Psoas muscle (tissue), 7 donors: ENCODE measurements at regions not wholly inside any gene's neighbourhood (a gene's known extent, or its start where the extent isn't known, plus 50 kb on each side); places are given as distances from the start of the nearest gene placed in this dataset.
A peak's percentile ranks its signal among the peaks of the same experiment; 100 is the strongest.

Experiments used
- ATAC-seq, 4 donors: fragments of 200-7000 bp; cut with Tn5 transposase; one replicate each; pipeline ENCODE4 v1.9.1; 2020; ENCODE audit warnings: moderate library complexity in 3 of 4, mild to moderate bottlenecking in 2 of 4
- DNase-seq, 2 donors: peaks; one replicate each; pipeline ENCODE4 v3.0.0-alpha.2; 2020
- H3K27ac ChIP-seq: fragments of 200-600 bp; one replicate; pipeline ENCODE4 v1.8.0; 2022
- H3K27me3 ChIP-seq, 3 donors: fragments of 200-600 bp in 1 of 3; one replicate each; pipeline versions ENCODE4 v1.6.1 to v1.8.0; 2013 to 2022; ENCODE audit warnings: low read length in 2 of 3, mild to moderate bottlenecking in 2 of 3, moderate library complexity in 1 of 3; ENCODE audit not compliant: insufficient read depth in 3 of 3
- H3K36me3 ChIP-seq, 2 donors: fragments of 200-600 bp in 1 of 2; one replicate each; pipeline versions ENCODE4 v1.6.1 to v1.8.0; 2013 to 2022; ENCODE audit warnings: low read depth in 1 of 2, mild to moderate bottlenecking in 1 of 2, moderate library complexity in 1 of 2; ENCODE audit not compliant: insufficient read depth in 1 of 2
- H3K4me1 ChIP-seq: fragments of 200-600 bp; one replicate; pipeline ENCODE4 v1.8.0; 2022
- H3K4me3 ChIP-seq: fragments of 200-600 bp; one replicate; pipeline ENCODE4 v1.8.0; 2022; ENCODE audit warnings: mild to moderate bottlenecking
- H3K9me3 ChIP-seq: fragments of 200-600 bp; one replicate; pipeline ENCODE4 v1.8.0; 2022
- WGBS, 3 donors: extraction: QIAGEN DNeasy Blood & Tissue Kit; methylation state at CpG; one replicate each; pipeline versions ENCODE4 v1.1.6 to v1.1.7; 2013; 5-methylcytosine and 5-hydroxymethylcytosine counted together
- intact Hi-C, 2 donors: fragments of 100-400 bp; cut with DNase I; formaldehyde crosslinking; loops; one replicate each; pipeline versions ENCODE4 v1.11.0 to v1.14.2; 2022
- TF ChIP-seq, protein P1 (sequence below): fragments of 200-600 bp; IDR thresholded peaks from one replicate; pipeline ENCODE4 v1.8.0; 2022; ENCODE audit warnings: antibody characterized with exemption
- donor health status: healthy with polysubstance abuse.
- donor health status: DM: no; HTN: no; CAD: no; lungs with moderate emphysema.
- donor health status: Bipolar disorder and iron deficiency.
- donor health status: healthy.
- donor health status: DM: yes; HTN: yes; CAD: no.
- donor health status: DM: no; HTN: no; CAD: no.
- donor health status: DM: yes; HTN: yes; CAD: no.

DNA sequence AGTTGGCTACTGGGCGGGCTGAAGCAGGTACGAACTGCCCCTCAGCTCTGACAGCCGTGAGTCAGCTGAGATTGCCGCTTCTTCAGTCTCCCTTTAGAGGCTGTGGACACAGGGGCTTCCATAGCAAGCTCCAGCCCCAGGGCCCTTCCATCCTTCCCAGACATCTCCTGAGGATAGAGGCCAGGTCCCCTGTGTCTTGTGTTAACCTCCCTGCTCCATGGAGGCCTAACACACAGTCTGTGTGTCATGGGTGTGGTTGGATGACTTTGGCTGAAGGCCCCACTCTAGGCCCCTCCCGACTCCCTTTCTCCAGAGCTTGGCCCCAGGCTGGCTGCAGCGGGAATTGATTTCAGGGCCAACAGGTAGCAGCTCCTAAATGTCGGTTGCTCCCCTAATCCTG lies 116.1 kb upstream of the TLE3 start:
- ATAC-seq: no peak
- 95 to 97% (median 96%) methylated on average over 7 of the region's 7 CpGs for WGBS, 3 donors
- Histone ChIP-seq H3K9me3 (no peaks in the 10 kb centered on the region), H3K4me1 (no peaks in the 10 kb centered on the region), H3K27me3 (peaks cover 0 to 2% (median 0%) of the 10 kb centered on the region in 3 donors), H3K27ac (no peak overlapping the region), H3K4me3 (no peak overlapping the region), H3K36me3 (no peaks in the 10 kb centered on the region)
- TF ChIP-seq, protein P1, sequence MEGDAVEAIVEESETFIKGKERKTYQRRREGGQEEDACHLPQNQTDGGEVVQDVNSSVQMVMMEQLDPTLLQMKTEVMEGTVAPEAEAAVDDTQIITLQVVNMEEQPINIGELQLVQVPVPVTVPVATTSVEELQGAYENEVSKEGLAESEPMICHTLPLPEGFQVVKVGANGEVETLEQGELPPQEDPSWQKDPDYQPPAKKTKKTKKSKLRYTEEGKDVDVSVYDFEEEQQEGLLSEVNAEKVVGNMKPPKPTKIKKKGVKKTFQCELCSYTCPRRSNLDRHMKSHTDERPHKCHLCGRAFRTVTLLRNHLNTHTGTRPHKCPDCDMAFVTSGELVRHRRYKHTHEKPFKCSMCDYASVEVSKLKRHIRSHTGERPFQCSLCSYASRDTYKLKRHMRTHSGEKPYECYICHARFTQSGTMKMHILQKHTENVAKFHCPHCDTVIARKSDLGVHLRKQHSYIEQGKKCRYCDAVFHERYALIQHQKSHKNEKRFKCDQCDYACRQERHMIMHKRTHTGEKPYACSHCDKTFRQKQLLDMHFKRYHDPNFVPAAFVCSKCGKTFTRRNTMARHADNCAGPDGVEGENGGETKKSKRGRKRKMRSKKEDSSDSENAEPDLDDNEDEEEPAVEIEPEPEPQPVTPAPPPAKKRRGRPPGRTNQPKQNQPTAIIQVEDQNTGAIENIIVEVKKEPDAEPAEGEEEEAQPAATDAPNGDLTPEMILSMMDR: no peak
- intact Hi-C loops: no loop called here
- DNase-seq: no peak

DNA sequence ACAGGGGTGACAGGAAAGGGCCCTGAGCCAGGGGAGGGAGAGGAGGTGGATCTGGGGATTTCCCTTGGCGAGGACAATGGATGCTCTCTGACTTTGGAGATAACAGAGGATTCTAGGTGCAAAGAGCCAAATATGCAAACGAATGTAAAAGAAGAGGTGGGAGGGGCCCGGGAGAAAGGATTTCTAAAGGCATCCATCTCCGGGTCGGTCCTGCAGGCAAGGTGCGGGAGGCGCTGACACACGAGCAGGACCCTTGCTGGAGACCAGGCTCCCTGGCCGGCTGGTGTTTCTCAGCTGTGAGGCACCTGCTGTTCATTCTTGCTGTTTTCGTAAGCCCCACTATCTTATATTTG lies 115.2 kb upstream of the TLE3 start:
- DNase-seq (no peak), ATAC-seq (no peak)
- Histone ChIP-seq H3K9me3 (no peaks in the 10 kb centered on the region), H3K27me3 (peaks cover 0 to 2% (median 0%) of the 10 kb centered on the region in 3 donors), H3K27ac (no peak overlapping the region), H3K4me1 (no peaks in the 10 kb centered on the region), H3K4me3 (no peak overlapping the region), H3K36me3 (no peaks in the 10 kb centered on the region)
- intact Hi-C loops: no loop called here
- TF ChIP-seq, protein P1: no peak
- WGBS, 3 donors: 76 to 84% (median 79%) methylated on average over 10 of the region's 10 CpGs

DNA sequence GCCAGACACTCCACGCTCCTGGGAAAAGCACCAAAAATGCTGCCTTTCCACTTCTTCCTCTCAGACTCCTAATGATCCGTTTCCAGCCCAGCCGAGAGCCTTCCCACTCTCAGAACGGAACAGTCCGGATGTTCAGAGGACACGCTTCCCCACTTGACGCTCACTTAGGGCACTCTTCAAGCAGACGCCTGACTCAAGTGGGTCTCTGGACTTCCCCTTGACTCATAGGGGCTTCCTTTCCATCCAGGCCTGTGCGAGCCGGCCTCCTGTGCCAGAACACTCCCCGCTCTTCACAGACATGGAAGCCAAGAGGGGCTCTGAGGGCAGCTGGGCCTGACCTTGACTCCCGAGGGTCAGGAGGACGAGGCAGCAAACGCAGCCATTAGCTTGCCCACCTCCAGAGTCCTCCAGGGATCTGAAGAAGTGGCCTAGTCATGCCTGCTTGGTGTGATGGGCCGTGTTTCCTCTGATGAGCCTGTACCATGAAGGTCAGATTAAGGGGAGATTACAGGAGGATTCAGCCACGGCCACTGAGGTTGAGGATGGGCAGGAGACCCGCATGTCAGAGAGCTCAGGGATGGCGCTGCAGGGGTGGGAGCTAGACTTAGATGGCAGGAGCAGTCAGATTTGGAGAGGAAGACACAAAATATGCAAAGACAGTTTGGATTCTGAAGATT lies 114.7 kb upstream of the TLE3 start:
- no peaks in the 10 kb centered on the region for H3K9me3 ChIP-seq
- H3K27ac ChIP-seq: no peak overlapping the region
- H3K27me3 ChIP-seq: peaks cover 0 to 2% (median 0%) of the 10 kb centered on the region in 3 donors
- H3K4me3 ChIP-seq: no peak overlapping the region
- no peaks in the 10 kb centered on the region for H3K36me3 ChIP-seq
- DNase-seq (no peak), ATAC-seq (no peak)
- TF ChIP-seq, protein P1: no peak
- H3K4me1 ChIP-seq: no peaks in the 10 kb centered on the region
- WGBS, 3 donors: 54 to 61% (median 57%) methylated on average over 18 of the region's 18 CpGs
- intact Hi-C loops: no loop called here

DNA sequence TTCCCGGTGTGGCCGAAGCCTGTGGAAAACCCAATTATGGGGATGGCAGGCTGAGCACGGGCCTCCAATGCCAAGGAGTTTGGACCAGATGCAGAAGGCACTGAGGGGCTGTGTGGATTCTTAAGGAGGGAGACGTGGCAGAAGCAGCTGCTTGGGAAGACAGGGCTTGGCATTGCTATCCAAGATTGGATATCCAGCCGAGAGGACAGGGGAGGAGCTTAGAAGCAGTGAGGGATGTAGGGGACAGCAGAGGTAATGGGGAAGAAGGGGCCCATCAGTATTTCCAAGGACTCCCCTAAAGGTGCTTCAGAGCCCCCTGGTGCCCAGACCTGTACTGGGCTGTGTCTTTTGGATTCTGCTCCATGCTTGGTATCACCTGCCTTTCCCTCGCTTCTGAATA lies 112.8 kb upstream of the TLE3 start:
- Histone ChIP-seq H3K4me1 (no peaks in the 10 kb centered on the region), H3K27me3 (peaks cover 0 to 2% (median 0%) of the 10 kb centered on the region in 3 donors), H3K36me3 (no peaks in the 10 kb centered on the region), H3K27ac (no peak overlapping the region), H3K4me3 (no peak overlapping the region), H3K9me3 (no peaks in the 10 kb centered on the region)
- ATAC-seq: peak in 1 of 4 donors; percentile 55
- DNase-seq: no peak
- TF ChIP-seq, protein P1: no peak
- WGBS, 3 donors: 49 to 77% (median 55%) methylated on average over 6 of the region's 6 CpGs
- intact Hi-C loops: no loop called here

DNA sequence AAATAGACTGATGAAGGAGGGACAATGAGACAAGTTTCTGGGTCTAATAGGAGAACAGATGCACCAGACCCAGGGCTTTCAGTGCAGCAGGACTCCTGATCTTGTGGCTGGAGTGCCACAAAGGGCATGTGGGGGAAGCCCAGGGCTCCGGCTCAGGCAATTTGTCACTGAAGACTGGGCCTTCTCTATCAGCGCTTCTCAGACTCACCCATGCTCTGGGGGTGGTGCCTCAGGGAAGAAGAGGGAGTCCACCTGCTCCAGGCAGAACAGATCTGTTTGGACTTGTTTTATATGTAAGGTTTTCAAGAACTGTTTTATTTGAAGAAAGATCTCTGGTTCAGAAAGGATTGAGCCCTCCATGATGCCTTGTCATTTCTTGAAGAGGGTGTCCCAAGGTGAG lies 112.4 kb upstream of the TLE3 start:
- Histone ChIP-seq H3K27me3 (peaks cover 0 to 2% (median 0%) of the 10 kb centered on the region in 3 donors), H3K4me1 (no peaks in the 10 kb centered on the region), H3K9me3 (no peaks in the 10 kb centered on the region), H3K4me3 (no peak overlapping the region), H3K36me3 (no peaks in the 10 kb centered on the region), H3K27ac (no peak overlapping the region)
- intact Hi-C loops: no loop called here
- no peak for ATAC-seq
- DNase-seq: no peak
- TF ChIP-seq, protein P1: no peak
- WGBS, 3 donors: 89 to 97% (median 90%) methylated on average over 2 of the region's 2 CpGs
